GM10248 (cell line): ENCODE measurements at regions not wholly inside any gene's neighbourhood (a gene's known extent, or its start where the extent isn't known, plus 50 kb on each side); places are given as distances from the start of the nearest gene placed in this dataset.

Experiments used
- CTCF ChIA-PET: fragments of 300-600 bp; sonication (Branson Sonifier 250); formaldehyde crosslinking; extraction: SDS; loops from one replicate; lab custom pipeline; 2021; ENCODE audit warnings: antibody characterized with exemption; lab: Yijun Ruan, JAX
- POLR2A ChIA-PET: fragments of 350-650 bp; sonication (Branson Sonifier 250); formaldehyde crosslinking; extraction: SDS; loops from one replicate; lab custom pipeline; 2020; ENCODE audit warnings: antibody characterized with exemption; lab: Yijun Ruan, JAX
- DNase-seq: peaks from one replicate; pipeline ENCODE4 v3.0.0; 2012; ENCODE audit errors: extremely low spot score
- TF ChIP-seq, protein P1 (sequence below): IDR thresholded peaks from 2 replicates; pipeline ENCODE4 v1.5.1; 2012; ENCODE audit warnings: mild to moderate bottlenecking, low read depth; ENCODE audit errors: extremely low read depth, missing control alignments, control extremely low read depth

DNA sequence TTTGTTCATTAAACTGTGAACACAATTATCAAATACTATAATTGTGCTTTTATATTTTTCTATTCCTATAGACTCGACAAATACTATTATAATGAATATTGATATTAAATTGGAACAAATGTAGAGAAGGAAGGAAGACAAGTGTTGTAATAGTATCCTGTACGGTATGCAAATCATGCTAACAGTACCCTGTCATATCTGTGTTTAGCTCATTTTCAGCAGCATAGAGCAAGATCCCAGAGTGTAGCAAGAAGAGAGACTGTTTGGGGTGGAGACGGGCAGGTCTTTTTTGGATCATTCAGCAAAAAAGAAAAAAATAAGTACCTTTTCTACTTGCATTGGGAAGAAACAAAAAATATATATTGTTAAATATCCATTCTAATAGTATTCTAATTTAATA, 224.1 kb downstream of the TPRG1 start:
- POLR2A ChIA-PET: no interaction called here
- CTCF ChIA-PET: no interaction called here
- DNase-seq: no peak
- TF ChIP-seq, protein P1, sequence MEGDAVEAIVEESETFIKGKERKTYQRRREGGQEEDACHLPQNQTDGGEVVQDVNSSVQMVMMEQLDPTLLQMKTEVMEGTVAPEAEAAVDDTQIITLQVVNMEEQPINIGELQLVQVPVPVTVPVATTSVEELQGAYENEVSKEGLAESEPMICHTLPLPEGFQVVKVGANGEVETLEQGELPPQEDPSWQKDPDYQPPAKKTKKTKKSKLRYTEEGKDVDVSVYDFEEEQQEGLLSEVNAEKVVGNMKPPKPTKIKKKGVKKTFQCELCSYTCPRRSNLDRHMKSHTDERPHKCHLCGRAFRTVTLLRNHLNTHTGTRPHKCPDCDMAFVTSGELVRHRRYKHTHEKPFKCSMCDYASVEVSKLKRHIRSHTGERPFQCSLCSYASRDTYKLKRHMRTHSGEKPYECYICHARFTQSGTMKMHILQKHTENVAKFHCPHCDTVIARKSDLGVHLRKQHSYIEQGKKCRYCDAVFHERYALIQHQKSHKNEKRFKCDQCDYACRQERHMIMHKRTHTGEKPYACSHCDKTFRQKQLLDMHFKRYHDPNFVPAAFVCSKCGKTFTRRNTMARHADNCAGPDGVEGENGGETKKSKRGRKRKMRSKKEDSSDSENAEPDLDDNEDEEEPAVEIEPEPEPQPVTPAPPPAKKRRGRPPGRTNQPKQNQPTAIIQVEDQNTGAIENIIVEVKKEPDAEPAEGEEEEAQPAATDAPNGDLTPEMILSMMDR: no peak

GRCh38 chr3:189398656-189399055, 226.9 kb downstream of the TPRG1 start:
- no peak for DNase-seq
- CTCF ChIA-PET: no interaction called here
- POLR2A ChIA-PET: no interaction called here
- TF ChIP-seq, protein P1: no peak

DNA sequence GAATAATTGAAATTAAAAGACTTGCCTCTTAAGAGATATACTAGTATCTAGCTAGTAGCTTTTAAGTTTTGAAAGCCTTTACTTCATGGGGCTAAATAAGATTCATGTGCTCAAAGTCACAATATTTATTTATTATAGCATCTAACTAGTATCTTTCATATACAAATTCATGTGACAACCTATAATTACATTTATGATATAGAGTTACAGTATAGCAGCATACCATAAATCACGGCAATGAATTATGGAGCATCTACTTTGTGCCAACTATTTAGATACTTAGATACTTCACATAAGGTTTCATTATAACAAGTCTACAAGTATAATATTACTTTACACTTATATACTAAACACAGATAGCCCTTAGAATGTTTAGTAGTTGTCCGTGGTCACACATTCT, 229.4 kb downstream of the TPRG1 start:
- CTCF ChIA-PET: no interaction called here
- no peak for DNase-seq
- POLR2A ChIA-PET: no interaction called here
- TF ChIP-seq, protein P1: no peak

GRCh38 chr3:189403194-189403593, 228.0 kb upstream of the TP63 start:
- DNase-seq: no peak
- ChIA-PET POLR2A (no interaction called here), CTCF (interaction anchor here (1.0 to 2.0 kb wide), 3 partner anchors 22 to 94 kb away, joined by 3 to 5 read pairs (median 3); no protein-coding TSS in a partner anchor)
- TF ChIP-seq, protein P1: no peak

- POLR2A ChIA-PET: no interaction called here
- CTCF ChIA-PET: interaction anchor here (0.7 to 2.0 kb wide), 5 partner anchors 10 to 227 kb away, joined by 3 to 5 read pairs (median 3); partner anchors contain the start of gene TP63
- TF ChIP-seq, protein P1: no peak
- DNase-seq: no peak
Measured at GRCh38 chr3:189404024-189404423, 227.2 kb upstream of the TP63 start.

DNA sequence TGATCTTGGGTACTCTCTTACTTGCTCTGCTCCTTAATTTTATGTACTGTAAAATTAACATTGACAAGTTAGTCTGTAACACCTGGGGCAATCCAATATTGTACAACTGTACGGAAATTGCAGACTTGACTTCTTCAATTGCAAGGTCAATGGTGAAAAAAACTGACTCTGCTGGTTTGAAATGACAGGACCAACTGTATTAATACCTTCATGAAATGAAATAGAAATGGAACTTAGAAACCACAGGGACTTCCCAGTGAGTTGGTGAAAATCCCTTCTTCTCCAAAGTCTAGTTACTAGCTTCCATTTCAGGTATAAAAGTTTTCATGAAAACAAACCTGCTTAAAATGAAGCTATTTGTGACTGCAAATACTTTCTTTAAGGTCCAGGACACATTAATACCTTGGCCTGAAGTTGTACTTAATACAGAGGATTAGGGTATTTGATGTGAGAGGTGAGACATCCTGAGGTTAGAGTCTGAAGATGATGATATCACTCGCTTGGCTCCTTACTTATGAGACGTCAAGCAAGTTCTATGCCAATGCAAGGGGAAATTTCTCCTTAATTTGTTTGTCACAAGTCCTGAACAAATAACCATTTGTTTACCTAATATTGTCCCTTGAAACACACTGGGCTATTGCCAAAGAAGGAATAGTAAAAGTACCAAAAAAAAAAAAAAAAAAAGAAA, 226.2 kb upstream of the TP63 start:
- ChIA-PET CTCF (interaction anchor here (1.0 kb wide), 1 partner anchor 226 kb away, joined by 3 read pairs; the partner anchor contains the start of gene TP63), POLR2A (no interaction called here)
- TF ChIP-seq, protein P1: no peak
- peak; percentile 12 for DNase-seq

- TF ChIP-seq, protein P1: no peak
- no peak for DNase-seq
- CTCF ChIA-PET: interaction anchor here (0.7 to 1.8 kb wide), 2 partner anchors 11 to 135 kb away, joined by 3 to 4 read pairs; no protein-coding TSS in a partner anchor
- POLR2A ChIA-PET: no interaction called here
Measured at GRCh38 chr3:189406148-189406547, 225.0 kb upstream of the TP63 start.
